ENCODE measurements at regions not wholly inside any gene's neighbourhood (a gene's known extent, or its start where the extent isn't known, plus 50 kb on each side); places are given as distances from the start of the nearest gene placed in this dataset.

GRCh38 chr1:230003409-230003808 lies 63.6 kb upstream of the GALNT2 start:
- TF ChIP-seq, protein P1, sequence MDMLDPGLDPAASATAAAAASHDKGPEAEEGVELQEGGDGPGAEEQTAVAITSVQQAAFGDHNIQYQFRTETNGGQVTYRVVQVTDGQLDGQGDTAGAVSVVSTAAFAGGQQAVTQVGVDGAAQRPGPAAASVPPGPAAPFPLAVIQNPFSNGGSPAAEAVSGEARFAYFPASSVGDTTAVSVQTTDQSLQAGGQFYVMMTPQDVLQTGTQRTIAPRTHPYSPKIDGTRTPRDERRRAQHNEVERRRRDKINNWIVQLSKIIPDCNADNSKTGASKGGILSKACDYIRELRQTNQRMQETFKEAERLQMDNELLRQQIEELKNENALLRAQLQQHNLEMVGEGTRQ (CRISPR knock-in tag; IDR thresholded peaks at IDR 0.05) = no peak
- TF ChIP-seq SOX15 (CRISPR knock-in tag; IDR thresholded peaks at IDR 0.05) (no peak), CTCF (IDR thresholded peaks at IDR 0.05) (no peak), JUN (CRISPR knock-in tag; IDR thresholded peaks at IDR 0.05) (no peak), TCF7 (CRISPR knock-in tag; IDR thresholded peaks at IDR 0.05; ENCODE audit: low read depth) (no peak), ZNF671 (CRISPR knock-in tag; IDR thresholded peaks at IDR 0.05) (no peak), FOXK1 (CRISPR knock-in tag; IDR thresholded peaks at IDR 0.05) (no peak), FOXJ3 (CRISPR knock-in tag; IDR thresholded peaks at IDR 0.05; ENCODE audit: borderline replicate concordance) (no peak), E2F4 (CRISPR knock-in tag; IDR thresholded peaks at IDR 0.05; ENCODE audit: borderline replicate concordance, low read depth) (no peak)
